A549 (cell line): ENCODE measurements at regions not wholly inside any gene's neighbourhood (a gene's known extent, or its start where the extent isn't known, plus 50 kb on each side); places are given as distances from the start of the nearest gene placed in this dataset.

Source experiments
- ATAC-seq, 2 experiments: fragments of 200-7000 bp in 1 of 2; fragments of >200 bp in 1 of 2; cut with Nextera tagmentation in 1 of 2; cut with Tn5 transposase in 1 of 2; 3 replicates each; pipeline versions ENCODE4 v1.8.0 to v1.9.1; 2018 to 2020; ENCODE audit warnings: mild to moderate bottlenecking in 1 of 2, moderate library complexity in 1 of 2
- CTCF ChIA-PET: fragments of 300-600 bp; sonication (Branson Sonifier 250); formaldehyde crosslinking; extraction: SDS; loops from one replicate; lab custom pipeline; 2021; ENCODE audit warnings: antibody characterized with exemption, inconsistent platforms; lab: Yijun Ruan, JAX
- POLR2A ChIA-PET: fragments of 350-600 bp; formaldehyde crosslinking; extraction: SDS; loops from one replicate; lab custom pipeline; 2021; ENCODE audit warnings: antibody characterized with exemption, inconsistent platforms; lab: Yijun Ruan, JAX
- DNase-seq, 2 experiments: peaks; one replicate each; pipeline versions ENCODE4 v3.0.0 to v3.0.0-alpha.2; 2011 to 2016; ENCODE audit warnings: low read depth in 1 of 2, low spot score in 1 of 2
- FAIRE-seq: peaks from 2 replicates; lab custom pipeline; 2011; peaks lifted over from hg19 to GRCh38; lab: Jason Lieb, UNC
- H3K27ac ChIP-seq, 2 experiments: fragments of >200 bp; sonication (Bioruptor Twin); formaldehyde crosslinking; 3 replicates each; pipeline ENCODE4 v1.5.1; 2016 to 2017
- H3K4me1 ChIP-seq: fragments of >200 bp; sonication (Bioruptor Twin); formaldehyde crosslinking; 3 replicates; pipeline ENCODE4 v1.6.1; 2016
- H3K4me2 ChIP-seq: fragments of >200 bp; sonication (Bioruptor Twin); formaldehyde crosslinking; 3 replicates; pipeline ENCODE4 v1.6.1; 2016
- H3K4me3 ChIP-seq: fragments of >200 bp; sonication (Bioruptor Twin); formaldehyde crosslinking; 3 replicates; pipeline ENCODE4 v1.5.1; 2016
- H3K9me3 ChIP-seq: fragments of >200 bp; sonication (Bioruptor Twin); formaldehyde crosslinking; 3 replicates; pipeline ENCODE4 v1.6.1; 2016
- BCL3 ChIP-seq: fragments of >200 bp; sonication (Bioruptor Twin); formaldehyde crosslinking; IDR thresholded peaks from 3 replicates; pipeline ENCODE4 v1.6.1; 2016
- CBX8 ChIP-seq: fragments of 200-600 bp; sonication (generic); IDR thresholded peaks from 2 replicates; pipeline ENCODE4 v1.6.1; 2016
- CEBPB ChIP-seq, 2 experiments: fragments of >200 bp in 1 of 2; sonication (Bioruptor Twin) in 1 of 2; formaldehyde crosslinking in 1 of 2; IDR thresholded peaks; 2 replicates each; pipeline ENCODE4 v1.6.1; 2012 to 2016
- CTCF ChIP-seq: fragments of >200 bp; sonication (Bioruptor Twin); formaldehyde crosslinking; IDR thresholded peaks from 3 replicates; pipeline ENCODE4 v1.5.1; 2016
- E2F6 ChIP-seq: IDR thresholded peaks from 2 replicates; pipeline ENCODE4 v1.6.1; 2012; ENCODE audit warnings: low read depth, borderline replicate concordance
- FOSL2 ChIP-seq, 2 experiments: fragments of 450-650 bp in 1 of 2; fragments of >200 bp in 1 of 2; sonication (Bioruptor Twin) in 1 of 2; formaldehyde crosslinking; IDR thresholded peaks; 2 replicates each; pipeline versions ENCODE4 v1.5.0 to v1.6.1; 2016 to 2020; ENCODE audit warnings: mild to moderate bottlenecking in 1 of 2, moderate library complexity in 1 of 2
- FOXS1 ChIP-seq: fragments of 250-450 bp; sonication (Bioruptor Pico); IDR thresholded peaks from 2 replicates; pipeline ENCODE4 v1.5.0; 2020; ENCODE audit warnings: mild to moderate bottlenecking, moderate library complexity
- GATA3 ChIP-seq: IDR thresholded peaks from 2 replicates; pipeline ENCODE4 v1.6.1; 2012; ENCODE audit warnings: borderline replicate concordance
- JUN ChIP-seq, 2 experiments: fragments of >200 bp; sonication (Bioruptor Twin); formaldehyde crosslinking; IDR thresholded peaks; 2 replicates in 1 of 2; 3 replicates in 1 of 2; pipeline ENCODE4 v1.6.1; 2016 to 2017
- JUNB ChIP-seq: fragments of >200 bp; sonication (Bioruptor Twin); formaldehyde crosslinking; IDR thresholded peaks from 2 replicates; pipeline ENCODE4 v1.6.1; 2016
- KDM5A ChIP-seq: fragments of 200-600 bp; sonication (generic); IDR thresholded peaks from 2 replicates; pipeline ENCODE4 v1.6.1; 2016; ENCODE audit warnings: antibody characterized with exemption, mild to moderate bottlenecking
- MAFK ChIP-seq: fragments of 450-650 bp; IDR thresholded peaks from 2 replicates; pipeline ENCODE4 v1.6.1; 2014; ENCODE audit not compliant: partially characterized antibody
- POLR2A ChIP-seq: IDR thresholded peaks from 2 replicates; pipeline ENCODE4 v1.6.1; 2012; ENCODE audit warnings: mild to moderate bottlenecking, low read length
- RAD21 ChIP-seq, 2 experiments: fragments of >200 bp in 1 of 2; sonication (Bioruptor Twin) in 1 of 2; formaldehyde crosslinking in 1 of 2; IDR thresholded peaks in 1 of 2; conservative IDR thresholded peaks in 1 of 2; 2 replicates in 1 of 2; 3 replicates in 1 of 2; pipeline ENCODE4 v1.6.1; 2012 to 2018; ENCODE audit warnings: inconsistent platforms in 1 of 2
- RARB ChIP-seq: fragments of 250-450 bp; sonication (Bioruptor Pico); IDR thresholded peaks from 2 replicates; pipeline ENCODE4 v1.8.0; 2021; ENCODE audit warnings: mild to moderate bottlenecking, moderate library complexity
- RCOR1 ChIP-seq: fragments of 150-350 bp; IDR thresholded peaks from 2 replicates; pipeline ENCODE4 v1.6.1; 2014; ENCODE audit warnings: antibody characterized with exemption, low read length, low read depth
- RFX5 ChIP-seq: fragments of 450-650 bp; IDR thresholded peaks from 2 replicates; pipeline ENCODE4 v1.7.1; 2014; ENCODE audit warnings: antibody characterized with exemption, mild to moderate bottlenecking, moderate library complexity
- RNF2 ChIP-seq: fragments of 200-600 bp; sonication (generic); IDR thresholded peaks from 2 replicates; pipeline ENCODE4 v1.6.1; 2016; ENCODE audit warnings: low read depth, mild to moderate bottlenecking, antibody characterized with exemption, moderate library complexity, borderline replicate concordance
- SREBF2 ChIP-seq: fragments of 450-650 bp; IDR thresholded peaks from 2 replicates; pipeline ENCODE4 v1.6.1; 2014; ENCODE audit warnings: mild to moderate bottlenecking, moderate library complexity
- TP53 ChIP-seq: fragments of 250-450 bp; sonication (Bioruptor Pico); IDR thresholded peaks from 2 replicates; pipeline ENCODE4 v1.5.0; 2021; ENCODE audit warnings: mild to moderate bottlenecking, moderate library complexity
- USF2 ChIP-seq: fragments of 450-650 bp; IDR thresholded peaks from 2 replicates; pipeline ENCODE4 v1.6.1; 2014; ENCODE audit warnings: antibody characterized with exemption
- ZFP36 ChIP-seq: fragments of 450-650 bp; IDR thresholded peaks from 2 replicates; pipeline ENCODE4 v1.6.1; 2014; ENCODE audit warnings: borderline replicate concordance; ENCODE audit not compliant: partially characterized antibody
- ZNF302 ChIP-seq: fragments of 250-450 bp; sonication (Bioruptor Pico); IDR thresholded peaks from 2 replicates; pipeline ENCODE4 v1.9.0; 2021; ENCODE audit warnings: inconsistent platforms, mild to moderate bottlenecking, moderate library complexity
- WGBS: methylation state at CpG from one replicate; pipeline ENCODE4 v1.1.6; 2017; ENCODE audit errors: missing lambda C conversion rate; 5-methylcytosine and 5-hydroxymethylcytosine counted together
- TF ChIP-seq, protein P1 (sequence below): IDR thresholded peaks from 2 replicates; pipeline ENCODE4 v1.6.1; 2012

- ATAC-seq (no peak), FAIRE-seq (no peak), DNase-seq (no peak)
- H3K4me1 ChIP-seq, result no peaks in the 10 kb centered on the region
- CTCF ChIA-PET, result no interaction called here
- H3K9me3 ChIP-seq, result no peaks in the 10 kb centered on the region
- no peak overlapping the region for H3K27ac ChIP-seq
- 0% methylated on average over 2 of the region's 2 CpGs for WGBS
- H3K4me2 ChIP-seq, result no peak overlapping the region
- no peak overlapping the region for H3K4me3 ChIP-seq
- POLR2A ChIA-PET, result no interaction called here
- TF ChIP-seq RFX5, result no peak
- TF ChIP-seq JUNB, result no peak
- no peak for TF ChIP-seq RCOR1
- no peak for TF ChIP-seq FOXS1 (CRISPR knock-in tag)
- no peak for TF ChIP-seq KDM5A
- TF ChIP-seq MAFK, result no peak
- TF ChIP-seq USF2, result no peak
- TF ChIP-seq BCL3, result no peak
- no peak for TF ChIP-seq RAD21 (conservative IDR thresholded peaks at IDR 0.05 in 1 of 2, IDR thresholded peaks at IDR 0.05 in 1 of 2)
- no peak for TF ChIP-seq FOSL2 (IDR thresholded peaks at IDR 0.05)
- no peak for TF ChIP-seq FOSL2 (CRISPR knock-in tag; IDR thresholded peaks at IDR 0.05)
- no peak for TF ChIP-seq GATA3
- no peak for TF ChIP-seq CEBPB (IDR thresholded peaks at IDR 0.05)
- no peak for TF ChIP-seq CBX8
- TF ChIP-seq, protein P1, sequence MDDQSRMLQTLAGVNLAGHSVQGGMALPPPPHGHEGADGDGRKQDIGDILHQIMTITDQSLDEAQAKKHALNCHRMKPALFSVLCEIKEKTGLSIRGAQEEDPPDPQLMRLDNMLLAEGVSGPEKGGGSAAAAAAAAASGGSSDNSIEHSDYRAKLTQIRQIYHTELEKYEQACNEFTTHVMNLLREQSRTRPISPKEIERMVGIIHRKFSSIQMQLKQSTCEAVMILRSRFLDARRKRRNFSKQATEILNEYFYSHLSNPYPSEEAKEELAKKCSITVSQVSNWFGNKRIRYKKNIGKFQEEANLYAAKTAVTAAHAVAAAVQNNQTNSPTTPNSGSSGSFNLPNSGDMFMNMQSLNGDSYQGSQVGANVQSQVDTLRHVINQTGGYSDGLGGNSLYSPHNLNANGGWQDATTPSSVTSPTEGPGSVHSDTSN, result no peak
- TF ChIP-seq JUN (IDR thresholded peaks at IDR 0.05), result no peak
- no peak for TF ChIP-seq ZFP36
- TF ChIP-seq, all 56 proteins: peak for 0
These were observed 1393.3 kb downstream of the CDY2B start for GRCh38 chrY:16486696-16487215.

GRCh38 chrY:16480031-16480430 lies 1400.0 kb downstream of the CDY2B start:
- FAIRE-seq (no peak), DNase-seq (no peak)
- Histone ChIP-seq H3K4me3 (no peak overlapping the region), H3K9me3 (no peaks in the 10 kb centered on the region), H3K4me2 (no peak overlapping the region), H3K27ac (no peak overlapping the region), H3K4me1 (no peaks in the 10 kb centered on the region)
- CTCF ChIA-PET, result no interaction called here
- POLR2A ChIA-PET, result no interaction called here
- no peak for TF ChIP-seq RAD21 (conservative IDR thresholded peaks at IDR 0.05 in 1 of 2, IDR thresholded peaks at IDR 0.05 in 1 of 2)
- TF ChIP-seq, all 56 proteins: peak for 0
- ATAC-seq, result no peak

DNA sequence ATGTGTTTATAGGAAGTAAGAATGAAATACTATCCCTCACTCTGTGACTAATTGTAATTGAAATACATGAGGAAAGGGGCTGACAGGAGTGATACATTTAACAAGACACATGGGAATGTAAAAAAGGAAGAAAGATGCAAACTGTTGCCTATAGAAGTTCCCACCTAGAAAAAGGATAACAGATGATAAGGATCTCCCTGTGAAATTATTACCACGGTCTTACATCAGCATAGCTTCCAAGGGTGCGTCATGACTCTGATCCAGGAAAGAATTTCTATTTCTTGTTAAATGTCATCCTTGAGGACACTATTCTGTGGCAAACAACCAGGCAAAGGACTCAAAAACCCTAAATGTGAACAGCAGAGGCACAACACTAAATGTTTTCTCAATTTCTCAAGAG lies 1406.0 kb downstream of the CDY2B start:
- Histone ChIP-seq H3K4me1 (no peaks in the 10 kb centered on the region), H3K4me3 (no peak overlapping the region), H3K27ac (no peak overlapping the region), H3K4me2 (no peak overlapping the region), H3K9me3 (no peaks in the 10 kb centered on the region)
- no peak for ATAC-seq
- WGBS, result 38% methylated on average over 2 of the region's 2 CpGs
- ChIA-PET CTCF (no interaction called here), POLR2A (no interaction called here)
- DNase-seq, result peak in 1 of 2 experiments; percentile 1
- no peak for FAIRE-seq
- TF ChIP-seq SREBF2 (no peak), KDM5A (no peak), TP53 (CRISPR knock-in tag) (no peak), CTCF (no peak), RARB (CRISPR knock-in tag) (no peak), RNF2 (no peak), ZNF302 (CRISPR knock-in tag) (no peak), POLR2A (no peak), E2F6 (no peak)
- TF ChIP-seq, all 56 proteins: peak for 0
